Astrocyte of the hippocampus (primary cell): ENCODE measurements at regions not wholly inside any gene's neighbourhood (a gene's known extent, or its start where the extent isn't known, plus 50 kb on each side); places are given as distances from the start of the nearest gene placed in this dataset.

Source experiments
- DNase-seq: peaks from one replicate; pipeline ENCODE4 v3.0.0; 2011; ENCODE audit warnings: low read depth, low spot score

DNA sequence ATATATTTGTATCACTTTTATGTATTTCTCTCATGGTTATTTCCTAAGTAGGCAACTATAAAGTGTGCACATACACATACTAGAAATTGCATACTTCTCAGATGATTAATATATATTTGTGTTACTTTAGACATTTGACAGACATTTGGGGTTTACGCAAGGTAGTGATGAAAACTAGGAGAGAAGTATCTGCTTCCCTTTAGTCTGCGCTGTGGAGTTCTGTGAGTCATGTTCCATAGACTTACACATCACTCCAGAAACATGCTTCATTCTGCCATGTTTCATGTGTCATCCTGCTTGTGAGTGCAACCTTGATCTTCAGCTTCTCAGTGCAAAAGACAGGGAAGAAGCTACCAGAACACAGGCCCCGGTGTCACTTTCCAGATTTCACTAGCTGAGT, 200.7 kb upstream of the BMP2 start:
- DNase-seq = peak; percentile 51

- DNase-seq = peak; percentile 72
Observed at GRCh38 chr20:6562111-6562510, 205.4 kb upstream of the BMP2 start.

- no peak for DNase-seq
Observed at GRCh38 chr20:6560978-6561377, 206.5 kb upstream of the BMP2 start.

DNA sequence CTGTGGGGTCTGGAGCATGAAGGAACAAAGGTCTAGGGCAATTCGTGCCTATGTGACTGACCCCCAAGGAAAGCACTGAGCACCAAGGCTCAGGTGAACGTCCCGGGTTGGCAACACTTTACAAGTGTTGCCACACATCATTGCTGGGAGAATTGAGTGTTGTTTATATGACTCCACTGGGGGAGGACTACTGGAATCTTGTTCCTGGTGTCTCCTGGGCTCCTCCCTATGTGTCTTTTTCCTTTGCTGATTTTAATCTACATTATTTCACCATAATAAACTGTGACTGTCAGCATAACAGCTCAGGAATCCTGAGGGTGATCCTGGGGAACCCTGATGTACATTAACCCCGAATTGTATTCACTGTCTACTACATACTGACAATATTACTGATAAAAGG, 207.7 kb upstream of the BMP2 start:
- DNase-seq = no peak

GRCh38 chr20:6558341-6558740, 209.1 kb upstream of the BMP2 start:
- no peak for DNase-seq

GRCh38 chr20:6533761-6534479, 233.6 kb upstream of the BMP2 start:
- DNase-seq = peak; percentile 97

- peak; percentile 87 for DNase-seq
Observed at GRCh38 chr20:6533351-6533750, 234.1 kb upstream of the BMP2 start.

DNA sequence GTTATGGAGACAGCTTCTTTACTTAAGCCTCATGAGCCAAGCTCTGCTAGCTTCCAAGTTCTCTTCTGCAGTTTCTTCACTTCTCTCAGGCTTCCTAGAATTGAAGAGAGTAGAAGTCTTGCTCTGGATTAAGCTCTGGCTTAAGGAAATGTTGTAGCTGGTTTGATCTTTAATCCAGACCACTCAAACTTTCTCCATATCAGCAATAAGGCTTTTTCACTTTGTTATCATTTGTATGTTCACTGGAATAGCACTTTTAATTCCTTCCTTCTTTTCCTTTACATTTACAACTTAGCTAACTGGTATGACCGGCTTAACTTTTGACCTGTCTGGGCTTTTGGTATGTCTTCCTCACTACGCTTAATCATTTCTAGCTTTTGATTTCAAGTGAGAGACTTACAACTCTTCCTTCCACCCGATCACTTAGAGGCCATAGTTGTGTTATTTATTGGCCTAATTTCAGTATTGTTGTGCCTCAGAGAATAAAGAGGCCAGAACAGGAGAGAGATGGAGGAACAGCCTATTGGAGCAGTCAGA, 236.6 kb upstream of the BMP2 start:
- DNase-seq = no peak

DNA sequence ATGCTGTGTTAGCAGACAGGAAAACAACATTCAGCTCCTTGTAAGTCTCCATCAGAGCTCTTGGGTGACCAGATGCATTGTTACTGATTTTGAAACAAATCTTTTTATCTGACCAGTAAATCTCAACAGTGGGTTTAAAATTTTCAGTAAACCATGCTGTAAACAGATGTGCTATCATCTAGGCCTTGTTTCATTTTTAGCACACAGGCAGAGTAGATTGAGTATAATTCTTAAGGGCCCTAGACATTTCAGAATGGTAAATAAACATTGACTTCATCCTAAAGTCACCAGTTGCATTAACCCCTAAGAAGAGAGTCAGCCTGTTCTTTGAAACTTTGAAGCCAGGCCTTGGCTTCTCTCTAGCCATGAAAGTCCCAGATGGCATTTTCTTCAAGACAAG, 237.2 kb upstream of the BMP2 start:
- no peak for DNase-seq

GRCh38 chr20:6525447-6526303, 241.8 kb upstream of the BMP2 start:
- DNase-seq = no peak

DNA sequence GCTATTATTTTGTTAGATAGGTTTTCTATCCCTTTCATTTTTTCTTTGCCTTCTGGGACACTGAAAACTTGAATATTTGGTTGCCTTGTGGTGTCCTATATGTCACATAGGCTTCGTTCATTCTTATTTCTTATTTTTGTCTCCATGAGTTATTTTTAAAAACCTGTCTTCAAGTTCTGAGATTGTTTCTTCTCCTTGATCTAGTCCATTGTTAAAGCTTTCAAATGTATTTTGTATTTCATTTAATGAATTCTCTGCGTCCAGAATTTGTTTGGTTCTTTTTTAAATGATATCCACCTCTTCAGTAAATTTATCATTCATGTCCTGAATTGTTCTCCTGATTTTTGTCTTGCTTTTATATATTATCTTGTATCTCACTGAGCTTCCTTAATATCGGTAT, 243.2 kb upstream of the BMP2 start:
- no peak for DNase-seq

- DNase-seq = peak; percentile 59
Observed at GRCh38 chr20:6519556-6519955, 247.9 kb upstream of the BMP2 start.

DNA sequence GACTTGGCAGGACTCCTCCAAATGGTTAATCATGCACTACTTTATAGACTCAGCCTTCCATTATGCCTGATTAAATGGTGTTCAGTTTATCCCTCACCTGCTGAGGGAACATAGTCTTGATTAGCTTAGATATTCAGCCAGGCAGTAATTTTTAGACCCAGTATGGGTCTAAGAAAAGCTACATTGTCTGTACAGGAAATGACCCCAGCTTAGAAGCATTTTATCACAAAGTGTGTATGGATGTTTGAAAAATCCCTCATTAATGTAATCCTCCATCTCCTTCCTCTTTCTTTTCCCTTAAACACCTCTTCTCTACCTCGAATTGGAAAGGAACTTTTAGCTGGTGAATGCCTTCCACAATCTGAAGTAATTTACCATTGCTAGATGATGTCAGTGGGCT, 252.2 kb upstream of the BMP2 start:
- no peak for DNase-seq

DNA sequence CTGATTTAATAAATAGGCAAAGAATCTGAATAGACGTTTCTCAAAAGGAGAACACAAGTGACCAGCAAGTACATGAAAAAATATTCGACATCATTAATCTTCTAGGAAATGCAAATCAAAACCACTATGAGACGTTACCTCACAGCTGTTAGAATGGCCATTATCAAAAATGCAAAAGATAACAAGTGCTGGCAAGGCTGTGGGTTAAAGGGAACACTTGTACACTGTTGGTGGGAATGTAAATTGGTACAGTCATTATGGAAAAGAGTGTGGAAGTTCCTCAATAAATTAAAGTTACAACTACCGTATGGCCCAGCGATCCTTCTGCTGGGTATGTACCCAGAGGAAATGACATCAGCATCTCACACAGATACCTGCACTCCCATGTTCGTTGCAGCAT, 253.9 kb upstream of the BMP2 start:
- DNase-seq = peak; percentile 82

DNA sequence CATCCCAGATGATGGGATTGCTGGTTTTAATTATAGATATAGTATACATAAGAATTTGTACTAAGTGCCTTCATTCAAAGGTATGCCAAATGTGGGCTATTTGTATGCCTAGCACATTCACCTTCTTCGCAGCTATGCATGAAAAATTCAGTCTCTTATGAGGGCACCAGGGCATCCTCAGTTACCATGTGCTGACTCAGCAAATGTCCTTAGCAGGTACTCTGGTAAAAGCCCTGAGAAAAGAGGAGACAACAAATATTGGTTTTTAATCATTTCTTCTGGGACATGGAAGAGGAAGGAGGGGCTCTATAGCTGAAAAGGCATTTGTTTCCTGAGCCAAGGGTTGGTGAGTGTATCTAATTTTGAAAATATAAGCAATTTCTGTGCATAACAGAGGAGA, 258.1 kb upstream of the BMP2 start:
- DNase-seq = no peak

DNA sequence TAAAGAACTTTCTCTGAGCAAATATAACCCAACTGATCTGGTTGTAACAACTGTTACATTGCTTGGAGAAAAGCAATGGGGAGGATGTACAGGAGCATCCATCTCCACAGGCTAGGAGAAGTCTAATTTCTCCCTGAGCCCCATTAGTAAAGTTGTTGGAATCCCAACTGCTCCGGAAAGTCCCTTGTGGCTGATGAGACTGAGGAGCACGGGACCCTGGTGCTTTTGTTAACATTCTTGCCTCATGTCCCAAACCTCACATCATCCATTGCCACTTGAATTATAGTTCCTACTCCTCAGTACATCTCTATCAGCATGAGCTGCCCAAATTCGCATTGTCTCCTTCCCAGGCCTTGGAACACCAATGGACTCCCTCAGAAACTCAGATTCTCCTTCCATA, 260.6 kb upstream of the BMP2 start:
- no peak for DNase-seq

DNA sequence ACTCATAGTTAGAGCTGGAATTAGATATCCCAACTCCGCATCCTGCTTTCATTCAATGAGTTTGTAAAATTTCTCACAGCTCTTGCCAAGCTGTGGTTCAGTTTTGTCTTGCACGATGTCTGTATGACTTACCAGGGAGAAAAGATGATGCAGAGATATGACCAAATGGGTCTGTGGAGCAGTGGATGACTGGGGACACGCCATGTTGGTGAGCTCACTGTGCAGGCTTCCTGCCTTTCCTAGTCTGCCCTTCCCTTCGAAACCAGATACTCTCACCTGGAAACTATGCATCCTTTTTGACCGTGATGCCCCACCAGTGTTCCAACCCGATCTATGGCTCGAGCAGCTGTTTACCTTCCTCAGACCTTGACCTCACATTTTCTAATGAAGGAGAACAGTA, 262.7 kb upstream of the BMP2 start:
- no peak for DNase-seq

GRCh38 chr20:6504179-6504578, 263.3 kb upstream of the BMP2 start:
- DNase-seq = no peak

DNA sequence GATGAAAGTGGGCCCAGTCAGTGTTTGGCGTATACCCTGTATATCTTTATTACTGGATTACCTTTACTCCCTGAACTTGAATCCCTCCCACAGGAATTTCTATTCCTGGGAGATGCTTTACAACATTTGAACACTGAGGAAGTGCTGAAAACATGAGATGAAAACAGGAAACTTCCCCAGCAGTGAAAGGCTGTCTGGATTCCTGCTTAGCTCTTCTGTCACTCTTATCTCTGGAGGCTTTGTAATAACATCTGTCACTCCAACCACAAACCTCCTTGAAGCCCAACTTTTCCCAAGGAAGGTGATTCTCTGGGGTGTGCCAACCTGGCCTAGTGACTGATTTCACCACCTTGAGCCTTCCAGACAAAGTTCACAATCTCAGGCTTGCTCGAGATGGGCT, 264.5 kb upstream of the BMP2 start:
- no peak for DNase-seq

DNA sequence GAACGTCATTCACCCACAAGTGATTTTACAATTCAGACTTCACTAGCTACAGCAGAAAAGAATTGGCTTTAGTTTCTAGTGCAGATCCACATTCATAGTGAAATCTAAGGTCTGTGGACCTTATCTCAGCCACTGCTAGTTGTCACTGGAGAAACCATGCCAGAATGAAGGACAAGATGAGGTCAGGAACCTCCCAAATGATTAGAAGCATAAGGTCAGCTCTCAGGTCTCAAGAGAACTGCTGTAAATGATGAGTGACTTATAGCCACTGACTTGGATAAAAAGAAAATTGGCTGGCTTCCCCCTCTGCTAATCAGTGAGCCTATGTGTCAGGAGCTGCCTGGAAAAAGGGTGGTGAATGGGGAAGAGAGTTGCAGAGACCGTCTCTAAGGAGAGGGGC, 265.3 kb upstream of the BMP2 start:
- peak; percentile 29 for DNase-seq

- DNase-seq = peak; percentile 50
Observed at GRCh38 chr20:6501061-6501460, 266.4 kb upstream of the BMP2 start.

DNA sequence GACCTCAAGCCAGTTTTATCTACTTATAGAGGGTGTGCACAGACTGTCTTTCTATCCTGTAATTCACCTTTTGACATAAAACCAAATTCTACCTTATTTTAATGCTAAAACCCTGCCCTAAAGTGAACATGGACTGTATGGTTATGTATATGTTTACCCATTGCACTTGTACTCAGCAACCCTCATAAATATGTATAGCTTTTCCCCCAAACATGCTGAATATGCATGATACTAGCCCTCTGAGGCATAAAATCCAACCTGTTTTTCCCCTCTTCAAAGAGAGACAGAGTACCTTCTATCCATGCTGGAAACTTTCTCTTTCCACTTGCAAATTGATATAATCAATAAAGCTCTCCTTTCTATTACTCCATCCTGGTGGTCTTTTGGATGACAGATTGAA, 267.9 kb upstream of the BMP2 start:
- no peak for DNase-seq

- no peak for DNase-seq
Observed at GRCh38 chr20:6496874-6497273, 270.6 kb upstream of the BMP2 start.
